SK-N-SH (cell line): ENCODE measurements at regions not wholly inside any gene's neighbourhood (a gene's known extent, or its start where the extent isn't known, plus 50 kb on each side); places are given as distances from the start of the nearest gene placed in this dataset.

ENCODE experiments used
- CTCF ChIA-PET: fragments of 300-600, 350-600 bp; formaldehyde crosslinking; extraction: SDS; loops from one replicate; lab custom pipeline; 2021; lab: Yijun Ruan, JAX
- POLR2A ChIA-PET: fragments of 350-600 bp; sonication (Branson Sonifier 250); formaldehyde crosslinking; extraction: SDS; loops from one replicate; lab custom pipeline; 2020; ENCODE audit warnings: antibody characterized with exemption, inconsistent platforms; lab: Yijun Ruan, JAX
- DNase-seq: peaks from one replicate; pipeline ENCODE4 v3.0.0; 2012
- H2AFZ ChIP-seq: fragments of 200-600 bp; sonication (generic); 2 replicates; pipeline ENCODE4 v1.8.1; 2016; ENCODE audit warnings: antibody characterized with exemption, mild to moderate bottlenecking, low read depth
- H3F3A ChIP-seq: fragments of 200-600 bp; sonication (generic); replicated peaks from 2 replicates; pipeline ENCODE3; 2016; ENCODE audit warnings: antibody characterized with exemption, mild to moderate bottlenecking; ENCODE audit not compliant: insufficient read depth
- H3K27ac ChIP-seq, 2 experiments: fragments of 200-500 bp in 1 of 2; fragments of 200-600 bp in 1 of 2; sonication (Bioruptor generic) in 1 of 2; sonication (generic), shearing (Covaris generic) in 1 of 2; 2 replicates each; pipeline versions ENCODE4 v1.5.1 to v1.6.1; 2014 to 2016; ENCODE audit warnings: low read depth in 2 of 2, inconsistent platforms in 1 of 2, low read length in 1 of 2, mild to moderate bottlenecking in 1 of 2, mixed read lengths in 1 of 2
- H3K27me3 ChIP-seq: fragments of 200-600 bp; sonication (generic), shearing (Covaris generic); 2 replicates; pipeline ENCODE4 v1.6.1; 2016; ENCODE audit warnings: mixed run types; ENCODE audit not compliant: insufficient read depth
- H3K36me3 ChIP-seq, 2 experiments: fragments of 200-500 bp in 1 of 2; fragments of 200-600 bp in 1 of 2; sonication (Bioruptor generic) in 1 of 2; sonication (generic) in 1 of 2; replicated peaks in 1 of 2; 2 replicates each; pipeline versions ENCODE3 to v1.5.1; 2014 to 2016; ENCODE audit warnings: low read length in 1 of 2, mild to moderate bottlenecking in 1 of 2; ENCODE audit not compliant: insufficient read depth in 2 of 2, control insufficient read depth in 1 of 2
- H3K4me1 ChIP-seq, 2 experiments: fragments of 200-500 bp in 1 of 2; fragments of 200-600 bp in 1 of 2; sonication (Bioruptor generic) in 1 of 2; sonication (generic), shearing (Covaris generic) in 1 of 2; 2 replicates each; pipeline versions ENCODE4 v1.5.1 to v1.6.1; 2014 to 2016; ENCODE audit warnings: low read depth in 1 of 2, low read length in 1 of 2, mixed run types in 1 of 2; ENCODE audit not compliant: insufficient read depth in 2 of 2, control insufficient read depth in 1 of 2
- H3K4me2 ChIP-seq: fragments of 200-600 bp; sonication (generic), shearing (Covaris generic); 2 replicates; pipeline ENCODE4 v1.6.1; 2017; ENCODE audit warnings: mixed run types
- H3K4me3 ChIP-seq, 2 experiments: fragments of 200-500 bp in 1 of 2; fragments of 200-600 bp in 1 of 2; sonication (Bioruptor generic) in 1 of 2; sonication (generic), shearing (Covaris generic) in 1 of 2; 2 replicates each; pipeline versions ENCODE4 v1.5.1 to v1.8.1; 2014 to 2016; ENCODE audit warnings: low read depth in 2 of 2, inconsistent platforms in 1 of 2, low read length in 1 of 2, mild to moderate bottlenecking in 1 of 2, mixed read lengths in 1 of 2, moderate library complexity in 1 of 2
- H3K79me2 ChIP-seq: fragments of 200-600 bp; sonication (generic); 2 replicates; pipeline ENCODE4 v1.8.1; 2017; ENCODE audit warnings: mild to moderate bottlenecking; ENCODE audit not compliant: insufficient read depth
- H3K9ac ChIP-seq: fragments of 200-600 bp; sonication (generic); 2 replicates; pipeline ENCODE4 v1.6.1; 2017; ENCODE audit warnings: mixed run types
- H3K9me2 ChIP-seq: fragments of 200-600 bp; sonication (generic); 2 replicates; pipeline ENCODE4 v1.6.1; 2017; ENCODE audit warnings: mixed run types
- H3K9me3 ChIP-seq: fragments of 200-600 bp; sonication (generic); 2 replicates; pipeline ENCODE4 v1.6.1; 2017; ENCODE audit warnings: mixed run types, mild to moderate bottlenecking, moderate library complexity
- H4K20me1 ChIP-seq: fragments of 200-600 bp; sonication (generic); 2 replicates; pipeline ENCODE4 v1.6.1; 2017; ENCODE audit warnings: mild to moderate bottlenecking, mixed run types; ENCODE audit not compliant: insufficient read depth
- EZH2phosphoT487 ChIP-seq: fragments of 200-600 bp; sonication (generic); IDR thresholded peaks from 2 replicates; pipeline ENCODE4 v1.6.1; 2017; ENCODE audit warnings: low read depth, mixed run types, mild to moderate bottlenecking, antibody characterized with exemption, moderate library complexity, borderline replicate concordance
- FOSL2 ChIP-seq: IDR thresholded peaks from 2 replicates; pipeline ENCODE4 v1.4.0; 2012; ENCODE audit warnings: low read depth, mild to moderate bottlenecking, moderate library complexity, borderline replicate concordance
- FOXM1 ChIP-seq: IDR thresholded peaks from 2 replicates; pipeline ENCODE4 v1.4.0; 2012; ENCODE audit warnings: low read depth, mild to moderate bottlenecking
- GABPA ChIP-seq: IDR thresholded peaks from 2 replicates; pipeline ENCODE4 v1.4.0; 2012; ENCODE audit warnings: low read depth, mild to moderate bottlenecking
- IRF3 ChIP-seq: fragments of 150-350 bp; IDR thresholded peaks from 2 replicates; pipeline ENCODE4 v1.6.1; 2016; ENCODE audit warnings: mild to moderate bottlenecking, low read depth, low read length
- JUND ChIP-seq: IDR thresholded peaks from 2 replicates; pipeline ENCODE4 v1.4.0; 2012
- NFIC ChIP-seq: IDR thresholded peaks from 2 replicates; pipeline ENCODE4 v1.4.0; 2012; ENCODE audit warnings: borderline replicate concordance
- SMC3 ChIP-seq: IDR thresholded peaks from 2 replicates; pipeline ENCODE4 v1.6.1; 2012; ENCODE audit warnings: low read depth, low read length, improper control_type of control experiment
- TAF1 ChIP-seq: IDR thresholded peaks from 2 replicates; pipeline ENCODE4 v1.6.1; 2012; ENCODE audit warnings: low read depth, mild to moderate bottlenecking, low read length, moderate library complexity, borderline replicate concordance
- TCF12 ChIP-seq: IDR thresholded peaks from 2 replicates; pipeline ENCODE4 v1.4.0; 2012
- TEAD4 ChIP-seq: IDR thresholded peaks from 2 replicates; pipeline ENCODE4 v1.4.0; 2012; ENCODE audit warnings: mild to moderate bottlenecking, borderline replicate concordance; ENCODE audit not compliant: insufficient read depth
- YY1 ChIP-seq: IDR thresholded peaks from 2 replicates; pipeline ENCODE4 v1.4.0; 2012; ENCODE audit warnings: low read depth, mild to moderate bottlenecking
- ZBTB33 ChIP-seq: IDR thresholded peaks from 2 replicates; pipeline ENCODE4 v1.4.0; 2012; ENCODE audit warnings: low read depth, borderline replicate concordance
- WGBS: methylation state at CpG from one replicate; pipeline ENCODE4 v1.1.6; 2017; ENCODE audit warnings: low lambda C conversion rate; 5-methylcytosine and 5-hydroxymethylcytosine counted together

GRCh38 chr9:2497666-2498400 is 123.8 kb upstream of the VLDLR start (continued):
- no peak for TF ChIP-seq ZBTB33
- TF ChIP-seq TAF1, result no peak

- POLR2A ChIA-PET, result no interaction called here
- DNase-seq, result no peak
- H3K4me2 ChIP-seq, result no peak overlapping the region
- no peaks in the 10 kb centered on the region for H3K9me3 ChIP-seq
- no peaks in the 10 kb centered on the region for H3K36me3 ChIP-seq
- WGBS, result 88% methylated on average over 3 of the region's 3 CpGs
- H4K20me1 ChIP-seq, result no peaks in the 10 kb centered on the region
- H3F3A ChIP-seq, result no peaks in the 10 kb centered on the region
- no peaks in the 10 kb centered on the region for H3K79me2 ChIP-seq
- H2AFZ ChIP-seq, result no peak overlapping the region
- H3K9me2 ChIP-seq, result no peaks in the 10 kb centered on the region
- no peak overlapping the region for H3K4me3 ChIP-seq
- no peaks in the 10 kb centered on the region for H3K27me3 ChIP-seq
- no peak overlapping the region for H3K27ac ChIP-seq
- no peak overlapping the region for H3K9ac ChIP-seq
- peaks cover 0 to 3% of the 10 kb centered on the region in 2 experiments; a peak in 2 of 4 replicates for H3K4me1 ChIP-seq
- TF ChIP-seq GABPA, result no peak
- TF ChIP-seq IRF3, result no peak
- CTCF ChIA-PET, result interaction anchor here (0.5 to 0.6 kb wide), 2 partner anchors 117 to 226 kb away, joined by 3 read pairs; no protein-coding TSS in a partner anchor
These were observed 119.4 kb upstream of the VLDLR start for GRCh38 chr9:2502210-2502609.

- Histone ChIP-seq H3F3A (no peaks in the 10 kb centered on the region), H3K9me3 (no peaks in the 10 kb centered on the region), H4K20me1 (no peaks in the 10 kb centered on the region), H3K27ac (no peak overlapping the region), H3K9ac (no peak overlapping the region), H3K36me3 (no peaks in the 10 kb centered on the region), H3K27me3 (no peaks in the 10 kb centered on the region), H3K4me3 (no peak overlapping the region), H3K9me2 (no peaks in the 10 kb centered on the region), H2AFZ (no peak overlapping the region)
- WGBS, result 49% methylated on average over 2 of the region's 2 CpGs
- POLR2A ChIA-PET, result no interaction called here
- no peak for DNase-seq
- CTCF ChIA-PET, result interaction anchor here (0.5 to 0.6 kb wide), 2 partner anchors 117 to 225 kb away, joined by 3 read pairs; no protein-coding TSS in a partner anchor
- no peak for TF ChIP-seq GABPA
- no peak for TF ChIP-seq FOXM1
- no peak for TF ChIP-seq TEAD4
- no peak for TF ChIP-seq EZH2phosphoT487
- TF ChIP-seq JUND, result 0 out of 2 replicates have a peak, but pooled peaks have one; percentile 13
- TF ChIP-seq TCF12, result peak; percentile 11; the same call in 1 of the 2 replicates
- TF ChIP-seq FOSL2, result peak; percentile 12; the same call in 1 of the 2 replicates
- TF ChIP-seq SMC3, result no peak
- TF ChIP-seq YY1, result no peak
- peak; percentile 42; the same call in 1 of the 2 replicates for TF ChIP-seq NFIC
- TF ChIP-seq, all 33 proteins: peak for 4
- peaks cover 0 to 3% of the 10 kb centered on the region in 2 experiments; a peak in 2 of 4 replicates for H3K4me1 ChIP-seq
- H3K4me2 ChIP-seq, result no peak overlapping the region
- H3K79me2 ChIP-seq, result no peaks in the 10 kb centered on the region
These were observed 118.8 kb upstream of the VLDLR start for GRCh38 chr9:2502760-2503159.
